IMR-90 (cell line): ENCODE measurements at regions not wholly inside any gene's neighbourhood (a gene's known extent, or its start where the extent isn't known, plus 50 kb on each side); places are given as distances from the start of the nearest gene placed in this dataset.

ENCODE experiments used
- BHLHE40 ChIP-seq: fragments of 150-350 bp; IDR thresholded peaks from 2 replicates; pipeline ENCODE4 v1.6.1; 2016; ENCODE audit warnings: mild to moderate bottlenecking, low read depth, low read length
- CEBPB ChIP-seq: IDR thresholded peaks from 2 replicates; pipeline ENCODE4 v1.6.1; 2012; ENCODE audit warnings: low read depth, low read length, improper control_type of control experiment
- CTCF ChIP-seq: conservative IDR thresholded peaks from 2 replicates; pipeline ENCODE4 v1.5.1; 2012; ENCODE audit warnings: mild to moderate bottlenecking, low read depth, low read length, improper control_type of control experiment
- ELK1 ChIP-seq: fragments of 150-350 bp; IDR thresholded peaks from 2 replicates; pipeline ENCODE4 v1.6.1; 2016; ENCODE audit warnings: low read depth, mild to moderate bottlenecking, low read length, moderate library complexity, borderline replicate concordance
- MAZ ChIP-seq: IDR thresholded peaks from 2 replicates; pipeline ENCODE4 v1.6.1; 2012; ENCODE audit warnings: low read depth, mild to moderate bottlenecking, low read length, improper control_type of control experiment, moderate library complexity, borderline replicate concordance
- MXI1 ChIP-seq: IDR thresholded peaks from 2 replicates; pipeline ENCODE4 v1.6.1; 2012; ENCODE audit warnings: low read depth, mild to moderate bottlenecking, low read length, moderate library complexity, borderline replicate concordance
- NFE2L2 ChIP-seq: fragments of 150-350 bp; IDR thresholded peaks from 2 replicates; pipeline ENCODE4 v1.6.1; 2016; ENCODE audit warnings: low read depth, mild to moderate bottlenecking, low read length
- POLR2A ChIP-seq: IDR thresholded peaks from 2 replicates; pipeline ENCODE4 v1.6.1; 2012; ENCODE audit warnings: mild to moderate bottlenecking, low read depth, low read length
- RAD21 ChIP-seq: IDR thresholded peaks from 2 replicates; pipeline ENCODE4 v1.6.1; 2012; ENCODE audit warnings: low read length, improper control_type of control experiment
- RCOR1 ChIP-seq: IDR thresholded peaks from 2 replicates; pipeline ENCODE4 v1.6.1; 2012; ENCODE audit warnings: mild to moderate bottlenecking, low read length, improper control_type of control experiment; ENCODE audit not compliant: insufficient replicate concordance
- RFX5 ChIP-seq: IDR thresholded peaks from 2 replicates; pipeline ENCODE4 v1.8.0; 2012; ENCODE audit warnings: low read depth, mild to moderate bottlenecking, low read length, moderate library complexity
- SMC3 ChIP-seq: fragments of 150-350 bp; IDR thresholded peaks from 2 replicates; pipeline ENCODE4 v1.6.1; 2016; ENCODE audit warnings: low read depth, mild to moderate bottlenecking, antibody characterized with exemption, low read length, moderate library complexity
- USF2 ChIP-seq: fragments of 150-350 bp; IDR thresholded peaks from 2 replicates; pipeline ENCODE4 v1.6.1; 2017; ENCODE audit warnings: mild to moderate bottlenecking, antibody characterized with exemption, low read length, low read depth

- no peak for TF ChIP-seq CTCF
- TF ChIP-seq POLR2A = no peak
- TF ChIP-seq ELK1 = no peak
- TF ChIP-seq MAZ = no peak
- TF ChIP-seq RCOR1 = no peak
- no peak for TF ChIP-seq USF2
- no peak for TF ChIP-seq SMC3
- TF ChIP-seq RFX5 = no peak
- no peak for TF ChIP-seq MXI1
- no peak for TF ChIP-seq BHLHE40
- no peak for TF ChIP-seq NFE2L2
- TF ChIP-seq RAD21 = no peak
- TF ChIP-seq CEBPB = no peak
These were observed 421.1 kb downstream of the PTH2R start for GRCh38 chr2:208827549-208828221.
